Common myeloid progenitor, CD34-positive (primary cell): ENCODE measurements at regions not wholly inside any gene's neighbourhood (a gene's known extent, or its start where the extent isn't known, plus 50 kb on each side); places are given as distances from the start of the nearest gene placed in this dataset.
"Not testable (repeated sequence)": the region's sequence is repeated elsewhere in the genome, so short reads cannot be mapped to it uniquely, and the experiment has no call there.

Source experiments
- CTCF ChIA-PET: fragments of 350-600 bp; sonication (Branson Sonifier 250); formaldehyde crosslinking; loops from one replicate; lab custom pipeline; 2021; ENCODE audit warnings: antibody characterized with exemption; lab: Charles Lee
- POLR2A ChIA-PET: fragments of 350-600 bp; sonication (Branson Sonifier 250); formaldehyde crosslinking; loops from one replicate; lab custom pipeline; 2021; ENCODE audit warnings: antibody characterized with exemption; lab: Charles Lee
- DNase-seq, 3 donors: peaks; one replicate each; pipeline versions ENCODE4 v3.0.0 to v3.0.0-alpha.2; 2013
- H3K27ac ChIP-seq, 2 experiments: 1 replicate in 1 of 2; 2 replicates in 1 of 2; pipeline ENCODE4 v1.7.0; 2013; ENCODE audit warnings: inconsistent platforms in 2 of 2, low read length in 2 of 2, mild to moderate bottlenecking in 2 of 2, low read depth in 1 of 2, moderate library complexity in 1 of 2; ENCODE audit not compliant: severe bottlenecking in 2 of 2, insufficient read depth in 1 of 2, poor library complexity in 1 of 2
- H3K27me3 ChIP-seq, 5 experiments: replicated peaks in 2 of 5; 1 replicate in 3 of 5; 2 replicates in 2 of 5; pipeline versions ENCODE4 v1.6.1 to v1.7.0; 2013; ENCODE audit warnings: low read length in 4 of 5, mild to moderate bottlenecking in 2 of 5, moderate library complexity in 2 of 5, inconsistent platforms in 1 of 5; ENCODE audit not compliant: insufficient read depth in 5 of 5, control insufficient read depth in 4 of 5
- H3K36me3 ChIP-seq, 4 experiments: 1 replicate in 2 of 4; 2 replicates in 2 of 4; pipeline versions ENCODE4 v1.6.1 to v1.7.0; 2013; ENCODE audit warnings: low read length in 3 of 4, control low read depth in 1 of 4, mild to moderate bottlenecking in 1 of 4; ENCODE audit not compliant: control insufficient read depth in 4 of 4, insufficient read depth in 4 of 4
- H3K4me1 ChIP-seq, 4 experiments: 1 replicate in 3 of 4; 2 replicates in 1 of 4; pipeline versions ENCODE4 v1.6.1 to v1.7.1; 2013; ENCODE audit warnings: low read length in 3 of 4, mild to moderate bottlenecking in 3 of 4, control low read depth in 1 of 4, inconsistent platforms in 1 of 4, moderate library complexity in 1 of 4; ENCODE audit not compliant: control insufficient read depth in 4 of 4, insufficient read depth in 4 of 4; ENCODE audit errors: control extremely low read depth in 1 of 4
- H3K4me3 ChIP-seq, 7 experiments: 1 replicate in 4 of 7; 2 replicates in 3 of 7; pipeline versions ENCODE4 v1.5.1 to v1.7.0; 2013; ENCODE audit warnings: mild to moderate bottlenecking in 7 of 7, low read length in 6 of 7, moderate library complexity in 6 of 7, inconsistent platforms in 2 of 7, low read depth in 2 of 7, control low read depth in 1 of 7; ENCODE audit not compliant: insufficient read depth in 4 of 7, control insufficient read depth in 1 of 7; ENCODE audit errors: extremely low read depth in 1 of 7
- H3K9me3 ChIP-seq, 5 experiments: 1 replicate in 4 of 5; 2 replicates in 1 of 5; pipeline versions ENCODE4 v1.6.1 to v1.7.1; 2013; ENCODE audit warnings: low read length in 4 of 5, mild to moderate bottlenecking in 2 of 5, inconsistent platforms in 1 of 5, low read depth in 1 of 5, moderate library complexity in 1 of 5; ENCODE audit not compliant: control insufficient read depth in 4 of 5, insufficient read depth in 2 of 5; ENCODE audit errors: control extremely low read depth in 1 of 5
- WGBS: methylation state at CpG from one replicate; pipeline ENCODE4 v1.1.5; 2013; ENCODE audit not compliant: insufficient coverage; 5-methylcytosine and 5-hydroxymethylcytosine counted together

DNA sequence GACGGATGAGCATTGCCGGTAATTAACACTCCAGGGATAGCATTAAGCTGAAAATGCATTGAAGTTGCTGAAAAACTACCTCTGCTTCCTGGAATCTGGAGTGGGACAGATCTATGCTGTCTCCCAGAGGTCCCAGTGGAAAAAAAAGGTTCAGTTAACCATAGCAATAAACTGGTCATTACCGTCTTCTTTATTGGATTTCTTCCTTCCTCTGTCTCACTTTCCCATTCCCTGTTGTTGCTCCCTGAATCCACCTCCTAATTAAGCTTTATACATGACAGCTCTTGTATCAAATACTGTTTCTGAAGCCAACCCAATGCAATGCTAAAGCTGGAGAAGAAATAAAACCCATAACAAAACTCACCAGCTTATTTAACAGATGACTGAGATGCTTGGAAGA is 1805.9 kb downstream of the NCAM2 start:
- no peaks in the 10 kb centered on the region for H3K4me1 ChIP-seq
- no peak for DNase-seq
- no peaks in the 10 kb centered on the region for H3K27me3 ChIP-seq
- H3K27ac ChIP-seq, result no peak overlapping the region
- POLR2A ChIA-PET, result no interaction called here
- H3K36me3 ChIP-seq, result no peaks in the 10 kb centered on the region
- no peaks in the 10 kb centered on the region for H3K9me3 ChIP-seq
- CTCF ChIA-PET, result interaction anchor here (0.7 to 1.0 kb wide), 2 partner anchors 553 to 1805 kb away, joined by 3 read pairs; no protein-coding TSS in a partner anchor
- 97% methylated on average over 3 of the region's 3 CpGs for WGBS
- no peak overlapping the region for H3K4me3 ChIP-seq

DNA sequence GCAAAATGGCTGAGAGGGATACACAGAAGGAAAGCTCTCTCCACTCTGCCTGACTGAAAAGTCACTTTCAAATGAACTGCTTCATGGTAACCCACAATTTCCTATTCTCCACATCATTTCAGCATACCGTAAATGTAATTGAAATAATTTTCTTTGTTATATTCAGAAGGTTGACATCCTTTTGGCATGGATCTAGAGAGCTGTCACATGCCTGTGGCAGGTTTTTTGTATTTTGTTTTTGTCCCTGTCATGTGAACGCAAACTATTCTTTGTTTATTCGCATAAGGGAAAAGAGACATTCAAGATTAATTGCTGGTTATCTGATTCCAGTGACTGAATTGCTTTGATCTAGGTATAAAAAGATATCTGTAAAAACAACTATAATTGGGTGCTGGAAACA is 1808.1 kb downstream of the NCAM2 start:
- no peak for DNase-seq
- CTCF ChIA-PET, result no interaction called here
- Histone ChIP-seq H3K4me3 (no peak overlapping the region), H3K4me1 (no peaks in the 10 kb centered on the region), H3K27me3 (no peaks in the 10 kb centered on the region), H3K27ac (no peak overlapping the region), H3K9me3 (no peaks in the 10 kb centered on the region), H3K36me3 (no peaks in the 10 kb centered on the region)
- WGBS, result 82% methylated on average over 2 of the region's 3 CpGs
- POLR2A ChIA-PET, result no interaction called here

DNA sequence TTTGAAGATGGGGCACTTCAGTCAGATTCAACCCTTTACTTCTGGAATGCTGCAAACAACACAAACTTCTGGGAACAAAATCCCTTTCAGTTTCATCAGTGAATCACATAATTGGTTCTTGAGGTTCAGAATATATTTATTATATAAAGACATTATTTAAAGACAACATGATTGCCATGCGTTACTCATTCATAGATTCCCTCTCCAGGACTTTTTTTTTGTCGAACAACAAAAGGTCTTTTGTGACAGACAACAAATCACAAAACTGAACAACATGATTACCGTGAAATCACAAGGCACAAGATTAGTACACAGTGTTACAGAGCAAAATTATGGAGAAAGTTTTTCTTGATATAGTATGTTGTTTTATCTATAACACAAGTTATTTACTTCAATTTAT is 1815.0 kb downstream of the NCAM2 start:
- no peak overlapping the region for H3K27ac ChIP-seq
- no peaks in the 10 kb centered on the region for H3K9me3 ChIP-seq
- no peaks in the 10 kb centered on the region for H3K4me1 ChIP-seq
- no peak overlapping the region for H3K4me3 ChIP-seq
- H3K36me3 ChIP-seq, result no peaks in the 10 kb centered on the region
- ChIA-PET CTCF (no interaction called here), POLR2A (no interaction called here)
- no peaks in the 10 kb centered on the region for H3K27me3 ChIP-seq
- no peak for DNase-seq
- WGBS, result no CpG with 5 or more reads among the region's 3 CpGs

DNA sequence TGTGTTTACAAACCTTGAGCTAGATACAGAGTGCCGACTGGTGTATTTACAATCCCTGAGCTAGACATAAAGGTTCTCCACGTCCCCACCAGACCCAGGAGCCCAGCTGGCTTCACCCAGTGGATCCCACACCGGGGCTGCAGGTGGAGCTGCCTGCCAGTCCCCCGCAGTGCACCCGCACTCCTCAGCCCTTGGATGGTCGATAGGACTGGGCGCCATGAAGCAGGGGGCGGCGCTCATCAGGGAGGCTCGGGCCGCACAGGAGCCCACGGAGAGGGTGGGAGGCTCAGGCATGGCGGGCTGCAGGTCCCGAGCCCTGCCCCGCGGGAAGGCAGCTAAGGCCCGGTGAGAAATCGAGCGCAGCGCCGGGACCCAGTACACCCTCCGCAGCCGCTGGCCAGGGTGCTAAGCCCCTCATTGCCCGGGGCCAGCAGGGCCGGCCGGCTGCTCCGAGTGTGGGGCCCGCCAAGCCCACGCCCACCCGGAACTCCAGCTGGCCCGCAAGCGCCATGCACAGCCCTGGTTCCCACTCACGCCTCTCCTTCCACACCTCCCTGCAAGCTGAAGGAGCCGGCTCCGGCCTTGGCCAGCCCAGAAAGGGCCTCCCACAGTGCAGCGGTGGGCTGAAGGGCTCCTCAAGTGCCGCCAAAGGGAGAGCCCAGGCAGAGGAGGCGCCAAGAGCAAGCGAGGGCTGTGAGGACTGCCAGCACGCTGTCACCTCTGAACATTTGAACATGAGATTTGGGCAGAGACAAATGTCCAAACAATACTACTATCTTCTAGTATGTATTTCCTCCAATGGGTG is 1820.7 kb downstream of the NCAM2 start:
- POLR2A ChIA-PET, DNase-seq, H3K4me1 ChIP-seq, CTCF ChIA-PET, H3K4me3 ChIP-seq, H3K36me3 ChIP-seq, H3K27ac ChIP-seq, H3K27me3 ChIP-seq, H3K9me3 ChIP-seq: not testable (repeated sequence)
- 100% methylated on average over 1 of the region's 40 CpGs for WGBS

DNA sequence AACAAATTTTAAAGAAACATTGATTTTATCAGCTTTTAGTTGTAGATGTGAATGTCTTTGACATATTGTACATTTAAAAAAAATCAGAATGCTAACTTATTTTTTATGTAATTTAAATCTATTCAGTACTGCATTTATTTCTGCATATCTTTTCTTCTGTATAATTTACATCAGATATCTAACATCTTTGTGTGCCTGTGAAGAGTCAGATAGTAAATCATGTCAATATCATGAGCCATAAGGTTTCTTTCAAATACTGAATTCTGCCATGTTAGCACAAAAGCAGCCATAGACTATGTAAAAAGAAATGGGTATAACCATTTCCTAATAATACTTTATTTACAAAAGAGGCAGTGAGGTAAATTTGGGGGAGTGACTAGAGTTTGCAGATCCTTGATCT is 1829.2 kb downstream of the NCAM2 start:
- CTCF ChIA-PET, result no interaction called here
- Histone ChIP-seq H3K27me3 (no peaks in the 10 kb centered on the region), H3K9me3 (peaks cover 0 to 16% (median 6%) of the 10 kb centered on the region in 5 experiments), H3K36me3 (no peaks in the 10 kb centered on the region), H3K4me3 (no peak overlapping the region), H3K27ac (no peak overlapping the region), H3K4me1 (no peaks in the 10 kb centered on the region)
- no peak for DNase-seq
- POLR2A ChIA-PET, result no interaction called here

DNA sequence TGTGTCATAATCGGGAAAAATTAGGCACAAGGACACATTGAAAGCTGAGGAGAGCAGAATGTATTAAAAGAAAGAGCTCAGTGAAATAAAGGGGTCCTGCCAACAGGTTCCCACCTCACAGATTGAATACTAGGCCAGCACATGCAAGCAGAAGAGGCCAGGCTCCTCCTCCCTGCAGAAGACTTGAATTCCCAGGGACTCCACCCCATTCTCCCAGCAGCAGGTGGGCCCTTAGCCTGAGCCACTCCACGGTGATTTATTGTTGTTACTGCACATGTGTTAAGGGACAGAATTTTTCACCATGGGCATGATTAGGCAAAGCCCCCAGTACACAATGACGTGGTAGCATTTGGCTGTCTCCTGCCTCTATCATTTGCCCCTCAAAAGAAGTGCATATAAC is 1844.7 kb downstream of the NCAM2 start:
- no peaks in the 10 kb centered on the region for H3K27me3 ChIP-seq
- peaks cover 0 to 14% (median 3%) of the 10 kb centered on the region in 5 experiments for H3K9me3 ChIP-seq
- DNase-seq, result no peak
- no peak overlapping the region for H3K27ac ChIP-seq
- H3K4me3 ChIP-seq, result no peak overlapping the region
- H3K36me3 ChIP-seq, result no peaks in the 10 kb centered on the region
- 100% methylated on average over 1 of the region's 3 CpGs for WGBS
- H3K4me1 ChIP-seq, result no peaks in the 10 kb centered on the region
- ChIA-PET POLR2A (no interaction called here), CTCF (no interaction called here)

DNA sequence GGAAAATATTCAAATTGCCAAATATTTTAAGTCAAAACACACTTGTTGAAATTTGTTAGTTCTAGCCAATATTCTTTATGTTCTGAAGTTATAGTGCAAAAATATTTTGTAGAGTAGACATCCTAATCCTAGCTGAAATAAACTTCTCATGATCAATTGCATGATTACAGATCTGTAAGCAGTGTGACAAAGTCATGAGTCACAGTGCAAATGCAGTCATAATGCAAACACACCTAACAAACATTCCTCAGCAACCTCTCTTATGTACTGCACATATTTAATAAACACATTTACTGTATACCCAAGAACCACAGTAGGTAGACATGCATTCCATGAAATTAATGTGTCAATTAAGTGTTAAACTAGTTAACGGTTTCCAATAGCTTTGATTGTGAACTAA is 1857.4 kb downstream of the NCAM2 start:
- ChIA-PET CTCF (interaction anchor here (0.6 kb wide), 1 partner anchor 847 kb away, joined by 3 read pairs; no protein-coding TSS in a partner anchor), POLR2A (no interaction called here)
- WGBS, result no CpG with 5 or more reads among the region's 1 CpG

More for the DNA sequence above, 1857.4 kb downstream of the NCAM2 start:
- no peak overlapping the region for H3K27ac ChIP-seq
- H3K4me1 ChIP-seq, result no peaks in the 10 kb centered on the region
- H3K9me3 ChIP-seq, result no peaks in the 10 kb centered on the region
- DNase-seq, result no peak
- no peaks in the 10 kb centered on the region for H3K36me3 ChIP-seq
- H3K4me3 ChIP-seq, result no peak overlapping the region
- H3K27me3 ChIP-seq, result no peaks in the 10 kb centered on the region
